ENCODE measurements at regions not wholly inside any gene's neighbourhood (a gene's known extent, or its start where the extent isn't known, plus 50 kb on each side); places are given as distances from the start of the nearest gene placed in this dataset.

GRCh38 chr5:158644301-158644700 lies 455.4 kb downstream of the EBF1 start:
- no peak for DNase-seq
- in situ Hi-C loops (cut with HindIII; ENCODE audit: low pct_ligation_motif_present, low pct_unique_long_range_greater_than_20kb, low sequenced_read_pairs) = no loop called here

- in situ Hi-C loops (cut with HindIII; ENCODE audit: low pct_ligation_motif_present, low pct_unique_long_range_greater_than_20kb, low sequenced_read_pairs) = no loop called here
Measured at GRCh38 chr5:158643840-158644239, 455.9 kb downstream of the EBF1 start.

GRCh38 chr5:158642879-158643278 lies 456.8 kb downstream of the EBF1 start:
- no peak for DNase-seq
- in situ Hi-C loops (cut with HindIII; ENCODE audit: low pct_ligation_motif_present, low pct_unique_long_range_greater_than_20kb, low sequenced_read_pairs) = no loop called here

More at GRCh38 chr5:158643840-158644239, 455.9 kb downstream of the EBF1 start:
- no peak for DNase-seq

GRCh38 chr5:158641016-158641415 lies 458.7 kb downstream of the EBF1 start:
- DNase-seq = no peak
- in situ Hi-C loops (cut with HindIII; ENCODE audit: low pct_ligation_motif_present, low pct_unique_long_range_greater_than_20kb, low sequenced_read_pairs) = no loop called here

- DNase-seq = no peak
- in situ Hi-C loops (cut with HindIII; ENCODE audit: low pct_ligation_motif_present, low pct_unique_long_range_greater_than_20kb, low sequenced_read_pairs) = no loop called here
Measured at GRCh38 chr5:158640593-158640980, 459.1 kb downstream of the EBF1 start.

GRCh38 chr5:158639881-158640592 lies 459.7 kb downstream of the EBF1 start:
- in situ Hi-C loops (cut with HindIII; ENCODE audit: low pct_ligation_motif_present, low pct_unique_long_range_greater_than_20kb, low sequenced_read_pairs) = no loop called here
- DNase-seq = no peak

- DNase-seq = no peak
Measured at GRCh38 chr5:158638396-158638795, 461.3 kb downstream of the EBF1 start.

GRCh38 chr5:158637039-158637438 lies 462.7 kb downstream of the EBF1 start:
- DNase-seq = no peak
- in situ Hi-C loops (cut with HindIII; ENCODE audit: low pct_ligation_motif_present, low pct_unique_long_range_greater_than_20kb, low sequenced_read_pairs) = no loop called here

More at GRCh38 chr5:158638396-158638795, 461.3 kb downstream of the EBF1 start:
- in situ Hi-C loops (cut with HindIII; ENCODE audit: low pct_ligation_motif_present, low pct_unique_long_range_greater_than_20kb, low sequenced_read_pairs) = no loop called here

- DNase-seq = no peak
Measured at GRCh38 chr5:158635565-158635964, 464.2 kb downstream of the EBF1 start.

GRCh38 chr5:158634714-158635113 lies 465.0 kb downstream of the EBF1 start:
- in situ Hi-C loops (cut with HindIII; ENCODE audit: low pct_ligation_motif_present, low pct_unique_long_range_greater_than_20kb, low sequenced_read_pairs) = no loop called here

More at GRCh38 chr5:158635565-158635964, 464.2 kb downstream of the EBF1 start:
- in situ Hi-C loops (cut with HindIII; ENCODE audit: low pct_ligation_motif_present, low pct_unique_long_range_greater_than_20kb, low sequenced_read_pairs) = no loop called here

GRCh38 chr5:158629591-158630312 lies 470.0 kb downstream of the EBF1 start:
- in situ Hi-C loops (cut with HindIII; ENCODE audit: low pct_ligation_motif_present, low pct_unique_long_range_greater_than_20kb, low sequenced_read_pairs) = no loop called here

More at GRCh38 chr5:158634714-158635113, 465.0 kb downstream of the EBF1 start:
- no peak for DNase-seq

GRCh38 chr5:158626718-158627117 lies 473.0 kb downstream of the EBF1 start:
- in situ Hi-C loops (cut with HindIII; ENCODE audit: low pct_ligation_motif_present, low pct_unique_long_range_greater_than_20kb, low sequenced_read_pairs) = no loop called here
- DNase-seq = no peak

More at GRCh38 chr5:158629591-158630312, 470.0 kb downstream of the EBF1 start:
- no peak for DNase-seq

GRCh38 chr5:158623971-158624370 lies 475.7 kb downstream of the EBF1 start:
- in situ Hi-C loops (cut with HindIII; ENCODE audit: low pct_ligation_motif_present, low pct_unique_long_range_greater_than_20kb, low sequenced_read_pairs) = no loop called here
- DNase-seq = no peak

GRCh38 chr5:158621391-158621790 lies 478.3 kb downstream of the EBF1 start:
- no peak for DNase-seq

GRCh38 chr5:158619083-158619788 lies 480.5 kb downstream of the EBF1 start:
- DNase-seq = no peak

More at GRCh38 chr5:158621391-158621790, 478.3 kb downstream of the EBF1 start:
- in situ Hi-C loops (cut with HindIII; ENCODE audit: low pct_ligation_motif_present, low pct_unique_long_range_greater_than_20kb, low sequenced_read_pairs) = no loop called here

GRCh38 chr5:158618256-158618655 lies 481.5 kb downstream of the EBF1 start:
- no peak for DNase-seq
- in situ Hi-C loops (cut with HindIII; ENCODE audit: low pct_ligation_motif_present, low pct_unique_long_range_greater_than_20kb, low sequenced_read_pairs) = no loop called here

More at GRCh38 chr5:158619083-158619788, 480.5 kb downstream of the EBF1 start:
- in situ Hi-C loops (cut with HindIII; ENCODE audit: low pct_ligation_motif_present, low pct_unique_long_range_greater_than_20kb, low sequenced_read_pairs) = no loop called here

- in situ Hi-C loops (cut with HindIII; ENCODE audit: low pct_ligation_motif_present, low pct_unique_long_range_greater_than_20kb, low sequenced_read_pairs) = no loop called here
- no peak for DNase-seq
Measured at GRCh38 chr5:158616707-158617106, 483.0 kb downstream of the EBF1 start.

GRCh38 chr5:158614951-158615350 lies 484.8 kb downstream of the EBF1 start:
- in situ Hi-C loops (cut with HindIII; ENCODE audit: low pct_ligation_motif_present, low pct_unique_long_range_greater_than_20kb, low sequenced_read_pairs) = no loop called here
- no peak for DNase-seq

GRCh38 chr5:158611581-158611980 lies 488.1 kb downstream of the EBF1 start:
- in situ Hi-C loops (cut with HindIII; ENCODE audit: low pct_ligation_motif_present, low pct_unique_long_range_greater_than_20kb, low sequenced_read_pairs) = no loop called here

More at GRCh38 chr5:158611581-158611980, 488.1 kb downstream of the EBF1 start:
- DNase-seq = no peak

All from ACHN (cell line).